NB4 (cell line): ENCODE measurements at regions not wholly inside any gene's neighbourhood (a gene's known extent, or its start where the extent isn't known, plus 50 kb on each side); places are given as distances from the start of the nearest gene placed in this dataset.

Source experiments
- DNase-seq: peaks from one replicate; pipeline ENCODE4 v3.0.0; 2010; ENCODE audit warnings: low read depth
- H3K4me3 ChIP-seq: one replicate; pipeline ENCODE4 v1.5.1; 2011; ENCODE audit warnings: mild to moderate bottlenecking, low read depth, low read length, moderate library complexity
- MYC ChIP-seq: IDR thresholded peaks from 2 replicates; pipeline ENCODE4 v1.6.1; 2011; ENCODE audit warnings: low read depth, low read length
- POLR2A ChIP-seq: IDR thresholded peaks from 2 replicates; pipeline ENCODE4 v1.6.1; 2011; ENCODE audit warnings: mild to moderate bottlenecking; ENCODE audit not compliant: insufficient read length; ENCODE audit errors: extremely low read depth
- TF ChIP-seq, protein P1 (sequence below): IDR thresholded peaks from one replicate; pipeline ENCODE4 v1.5.1; 2012; ENCODE audit warnings: low read depth, low read length
- TF ChIP-seq, protein P2 (sequence below): IDR thresholded peaks from 2 replicates; pipeline ENCODE4 v1.6.1; 2011; ENCODE audit warnings: low read depth, low read length

DNA sequence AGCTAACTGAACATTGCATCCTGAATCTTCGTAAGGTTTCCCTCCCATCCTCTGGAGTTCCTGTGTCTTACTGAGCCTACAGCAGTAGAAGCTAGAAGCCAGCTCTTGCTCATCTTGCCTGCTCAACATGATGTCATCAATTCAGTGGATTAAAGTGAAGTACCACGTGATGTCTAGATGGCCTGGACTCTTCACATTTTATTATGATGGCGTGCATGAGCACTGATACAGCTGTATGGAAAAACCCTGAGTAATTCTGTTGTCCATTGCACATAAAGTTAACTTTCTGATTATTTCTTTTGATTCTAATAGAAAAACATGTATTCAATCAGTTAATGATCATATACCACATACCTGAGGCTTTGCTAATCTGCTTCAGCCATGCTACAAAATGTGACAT lies 2387.7 kb upstream of the TENM3 start:
- H3K4me3 ChIP-seq: no peak overlapping the region
- DNase-seq: no peak
- TF ChIP-seq POLR2A (no peak), MYC (no peak)
- TF ChIP-seq, protein P1, sequence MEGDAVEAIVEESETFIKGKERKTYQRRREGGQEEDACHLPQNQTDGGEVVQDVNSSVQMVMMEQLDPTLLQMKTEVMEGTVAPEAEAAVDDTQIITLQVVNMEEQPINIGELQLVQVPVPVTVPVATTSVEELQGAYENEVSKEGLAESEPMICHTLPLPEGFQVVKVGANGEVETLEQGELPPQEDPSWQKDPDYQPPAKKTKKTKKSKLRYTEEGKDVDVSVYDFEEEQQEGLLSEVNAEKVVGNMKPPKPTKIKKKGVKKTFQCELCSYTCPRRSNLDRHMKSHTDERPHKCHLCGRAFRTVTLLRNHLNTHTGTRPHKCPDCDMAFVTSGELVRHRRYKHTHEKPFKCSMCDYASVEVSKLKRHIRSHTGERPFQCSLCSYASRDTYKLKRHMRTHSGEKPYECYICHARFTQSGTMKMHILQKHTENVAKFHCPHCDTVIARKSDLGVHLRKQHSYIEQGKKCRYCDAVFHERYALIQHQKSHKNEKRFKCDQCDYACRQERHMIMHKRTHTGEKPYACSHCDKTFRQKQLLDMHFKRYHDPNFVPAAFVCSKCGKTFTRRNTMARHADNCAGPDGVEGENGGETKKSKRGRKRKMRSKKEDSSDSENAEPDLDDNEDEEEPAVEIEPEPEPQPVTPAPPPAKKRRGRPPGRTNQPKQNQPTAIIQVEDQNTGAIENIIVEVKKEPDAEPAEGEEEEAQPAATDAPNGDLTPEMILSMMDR: no peak
- TF ChIP-seq, protein P2, sequence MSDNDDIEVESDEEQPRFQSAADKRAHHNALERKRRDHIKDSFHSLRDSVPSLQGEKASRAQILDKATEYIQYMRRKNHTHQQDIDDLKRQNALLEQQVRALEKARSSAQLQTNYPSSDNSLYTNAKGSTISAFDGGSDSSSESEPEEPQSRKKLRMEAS: no peak

DNA sequence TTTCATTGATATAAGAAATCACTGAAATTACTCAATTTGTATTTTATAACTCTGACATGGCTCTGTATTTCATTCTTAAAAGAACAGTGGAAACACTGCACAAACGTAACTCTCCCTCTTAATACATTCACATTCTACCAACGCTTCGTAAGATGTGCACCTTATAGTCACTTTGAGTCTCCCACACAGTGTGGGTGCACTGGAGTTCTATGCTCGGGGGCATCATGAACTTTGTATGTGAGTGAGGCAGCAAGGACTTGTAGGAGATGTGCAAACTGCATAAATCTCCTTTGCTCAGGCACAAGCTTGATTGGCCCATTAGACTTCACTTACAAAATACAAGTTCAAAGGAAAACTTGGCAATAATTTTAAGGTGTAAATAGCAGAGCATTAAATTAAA lies 2385.0 kb upstream of the TENM3 start:
- no peak overlapping the region for H3K4me3 ChIP-seq
- TF ChIP-seq, protein P1: no peak
- no peak for TF ChIP-seq MYC
- TF ChIP-seq POLR2A: no peak
- TF ChIP-seq, protein P2: no peak
- no peak for DNase-seq

DNA sequence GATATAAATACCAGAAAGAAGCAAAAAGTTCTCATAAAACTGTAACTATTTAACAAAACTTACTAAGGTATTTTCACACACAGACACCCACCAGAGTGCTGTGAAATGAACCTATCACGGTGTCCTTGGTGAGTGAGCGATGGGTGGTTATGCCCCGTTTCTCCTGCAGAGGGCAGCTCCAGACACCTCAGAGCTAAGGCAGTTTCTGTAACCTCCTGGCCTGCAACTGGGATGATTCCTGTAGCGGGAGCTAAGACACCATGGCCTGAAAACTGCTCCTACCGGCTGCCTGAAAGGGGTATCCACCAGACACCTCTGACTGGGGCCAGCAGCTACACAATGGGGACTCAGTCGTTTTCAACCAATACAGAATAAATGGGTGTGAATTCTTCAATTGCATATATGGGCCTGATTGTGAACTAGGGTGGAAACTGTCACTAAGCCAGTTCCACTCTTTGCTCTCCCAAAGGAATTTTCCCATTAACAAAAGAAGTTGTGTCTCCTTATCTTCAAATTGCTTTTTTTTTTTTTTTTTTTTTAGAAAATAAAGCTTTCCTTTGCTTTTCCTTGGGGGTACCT lies 2375.8 kb upstream of the TENM3 start:
- TF ChIP-seq, protein P1: peak; percentile 48
- TF ChIP-seq, protein P2: no peak
- DNase-seq: peak; percentile 47
- no peak overlapping the region for H3K4me3 ChIP-seq

DNA sequence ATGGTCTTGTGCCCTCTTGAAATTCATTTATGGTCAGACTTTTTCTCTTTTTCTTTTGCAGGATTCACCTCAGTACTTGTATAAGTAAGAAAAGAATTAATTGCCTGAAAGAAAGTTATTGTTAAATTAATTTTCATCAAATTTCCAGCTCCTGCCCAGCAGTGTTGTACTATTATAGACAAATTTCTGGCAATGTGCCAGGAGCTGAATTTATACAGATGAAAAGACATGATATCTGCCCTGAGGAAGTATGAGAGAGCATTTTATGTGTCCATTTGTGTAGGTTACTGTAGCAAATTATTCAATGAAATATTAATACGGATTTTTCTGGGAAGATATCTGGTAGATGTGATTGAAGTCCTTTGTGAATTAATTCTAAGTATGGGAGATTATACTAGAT lies 2371.5 kb upstream of the TENM3 start:
- no peak for DNase-seq
- no peak for TF ChIP-seq POLR2A
- TF ChIP-seq, protein P1: no peak
- TF ChIP-seq, protein P2: no peak
- TF ChIP-seq MYC: no peak
- no peak overlapping the region for H3K4me3 ChIP-seq

DNA sequence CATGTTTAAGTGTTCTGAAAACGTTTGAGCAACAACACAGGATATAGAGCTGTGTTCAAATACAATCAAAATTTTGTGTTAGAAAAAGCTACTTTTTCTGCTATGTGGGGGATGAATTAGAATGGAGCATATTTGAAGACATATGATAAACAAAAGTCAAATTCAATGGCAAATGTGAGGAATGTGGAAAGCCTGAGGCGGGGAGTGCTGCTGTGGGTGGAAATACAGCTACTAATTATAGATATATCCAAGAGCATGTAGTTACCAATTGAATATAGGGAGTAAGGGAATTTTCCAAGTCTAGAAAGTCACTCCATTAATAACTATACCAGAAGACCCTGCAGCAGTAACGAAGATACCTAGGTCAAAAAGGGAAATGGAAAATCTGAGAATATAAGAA lies 2370.4 kb upstream of the TENM3 start:
- no peak overlapping the region for H3K4me3 ChIP-seq
- no peak for DNase-seq
- TF ChIP-seq, protein P2: no peak
- TF ChIP-seq POLR2A: no peak
- no peak for TF ChIP-seq MYC
- TF ChIP-seq, protein P1: no peak
